ENCODE measurements at regions not wholly inside any gene's neighbourhood (a gene's known extent, or its start where the extent isn't known, plus 50 kb on each side); places are given as distances from the start of the nearest gene placed in this dataset.

- no peaks in the 10 kb centered on the region for H3K79me2 ChIP-seq (ENCODE audit: insufficient read depth, low read length)
- ChIA-PET POLR2A (no interaction called here), RAD21 (ENCODE audit: low non-redundant PET in 1 of 2, low total read pairs in 2 of 2, uncharacterized antibody in 2 of 2, unreplicated experiment in 2 of 2) (no interaction called here), CTCF (no interaction called here)
- intact Hi-C loops (cut with micrococcal nuclease), result no loop called here
- no peak for DNase-seq (ENCODE audit: low read depth, low spot score)
- no peak overlapping the region for H2AFZ ChIP-seq (ENCODE audit: low read depth, low read length, poor library complexity, severe bottlenecking)
- no TSS peak for BruUV-seq (replicated peaks)
- no peaks in the 10 kb centered on the region for H3K9me2 ChIP-seq (ENCODE audit: insufficient read depth)
- H3K27me3 ChIP-seq (ENCODE audit: insufficient read depth, low read length), result peaks cover 16% of the 10 kb centered on the region
- H3K36me3 ChIP-seq (ENCODE audit: control insufficient read depth in 1 of 2, insufficient read depth in 2 of 2, low read length in 2 of 2), result no peaks in the 10 kb centered on the region
- H3K4me1 ChIP-seq (ENCODE audit: control insufficient read depth in 1 of 2, insufficient read depth in 2 of 2, low read length in 2 of 2), result no peaks in the 10 kb centered on the region; a peak in 1 of 4 replicates
- H3K4me2 ChIP-seq (ENCODE audit: low read length), result no peak overlapping the region
- no peaks in the 10 kb centered on the region for H3K9me3 ChIP-seq (ENCODE audit: control insufficient read depth in 1 of 2, insufficient read depth in 1 of 2, low read depth in 1 of 2, low read length in 2 of 2)
- H3K9ac ChIP-seq (ENCODE audit: low read length), result no peak overlapping the region
- no peaks in the 10 kb centered on the region for H4K20me1 ChIP-seq (ENCODE audit: insufficient read depth)
- no peak overlapping the region for H3K27ac ChIP-seq (ENCODE audit: low read depth, low read length)
- no peak overlapping the region for H3K4me3 ChIP-seq (replicated peaks in 1 of 2; ENCODE audit: low read depth in 1 of 2, low read length in 2 of 2)
- TF ChIP-seq RAD21 (IDR thresholded peaks at IDR 0.05; ENCODE audit: low read depth), result no peak
- TF ChIP-seq YY1 (IDR thresholded peaks at IDR 0.05; ENCODE audit: extremely low read depth, insufficient replicate concordance, low read depth, low read length), result no peak
- no peak for TF ChIP-seq ZNF274 (IDR thresholded peaks at IDR 0.05; ENCODE audit: low read depth, low read length)
- TF ChIP-seq REST (IDR thresholded peaks at IDR 0.05; ENCODE audit: low read depth), result no peak
- no peak for TF ChIP-seq SIN3A (IDR thresholded peaks at IDR 0.05; ENCODE audit: low read depth)
- TF ChIP-seq SP1 (IDR thresholded peaks at IDR 0.05; ENCODE audit: low read depth), result no peak
- no peak for TF ChIP-seq JUND (IDR thresholded peaks at IDR 0.05)
- TF ChIP-seq EZH2 (IDR thresholded peaks at IDR 0.05), result no peak
- TF ChIP-seq SRF (IDR thresholded peaks at IDR 0.05; ENCODE audit: low read depth), result no peak
- no peak for TF ChIP-seq ZBTB33 (IDR thresholded peaks at IDR 0.05; ENCODE audit: extremely low read depth, insufficient replicate concordance, low read length)
- TF ChIP-seq EGR1 (IDR thresholded peaks at IDR 0.05; ENCODE audit: low read depth), result no peak
- TF ChIP-seq ATF3 (IDR thresholded peaks at IDR 0.05), result no peak
- no peak for TF ChIP-seq POLR2AphosphoS5 (IDR thresholded peaks at IDR 0.05; ENCODE audit: low read depth, low read length)
- no peak for TF ChIP-seq EZH2phosphoT487 (IDR thresholded peaks at IDR 0.05; ENCODE audit: borderline replicate concordance)
- no peak for TF ChIP-seq FOSL1 (IDR thresholded peaks at IDR 0.05; ENCODE audit: low read depth)
- TF ChIP-seq ELF1 (IDR thresholded peaks at IDR 0.05; ENCODE audit: borderline replicate concordance, low read depth), result no peak
- TF ChIP-seq TCF7L2 (IDR thresholded peaks at IDR 0.05; ENCODE audit: borderline replicate concordance, extremely low read depth, insufficient read depth, insufficient read length), result no peak
- TF ChIP-seq ZFX (IDR thresholded peaks at IDR 0.05), result no peak
- ATAC-seq, result no peak
These were observed 168.4 kb upstream of the WDR1 start for GRCh38 chr4:10285028-10285427.

Data from HCT116 (cell line).